HG03139 (cell line): ENCODE measurements at regions not wholly inside any gene's neighbourhood (a gene's known extent, or its start where the extent isn't known, plus 50 kb on each side); places are given as distances from the start of the nearest gene placed in this dataset.
"Not testable (repeated sequence)": the region's sequence is repeated elsewhere in the genome, so short reads cannot be mapped to it uniquely, and the experiment has no call there.

Experiments
- ATAC-seq: cut with Tn5 transposase; IDR thresholded peaks from one replicate; pipeline ENCODE4 v1.9.1; 2021; ENCODE audit not compliant: unreplicated experiment

DNA sequence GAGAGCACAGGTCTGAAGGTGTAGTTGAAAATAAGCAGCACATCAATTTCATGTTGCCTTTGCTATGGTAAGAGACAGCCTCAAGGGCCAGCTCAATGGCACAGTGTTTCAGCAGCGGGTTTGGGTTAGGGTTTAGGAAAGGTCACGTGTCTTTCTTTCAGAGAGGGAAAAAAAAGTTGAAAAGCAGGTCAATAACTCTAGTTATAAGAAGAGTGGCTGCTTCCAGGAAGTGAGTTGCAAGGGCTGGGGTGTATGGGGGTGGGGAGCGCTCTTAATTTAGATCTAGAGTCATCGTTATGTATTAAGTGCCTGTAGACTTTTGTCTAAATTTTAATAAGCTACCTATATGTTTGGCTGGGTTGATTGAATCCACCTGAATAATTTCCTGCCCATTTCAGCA lies 118.5 kb upstream of the SPAG17 start:
- no peak for ATAC-seq

DNA sequence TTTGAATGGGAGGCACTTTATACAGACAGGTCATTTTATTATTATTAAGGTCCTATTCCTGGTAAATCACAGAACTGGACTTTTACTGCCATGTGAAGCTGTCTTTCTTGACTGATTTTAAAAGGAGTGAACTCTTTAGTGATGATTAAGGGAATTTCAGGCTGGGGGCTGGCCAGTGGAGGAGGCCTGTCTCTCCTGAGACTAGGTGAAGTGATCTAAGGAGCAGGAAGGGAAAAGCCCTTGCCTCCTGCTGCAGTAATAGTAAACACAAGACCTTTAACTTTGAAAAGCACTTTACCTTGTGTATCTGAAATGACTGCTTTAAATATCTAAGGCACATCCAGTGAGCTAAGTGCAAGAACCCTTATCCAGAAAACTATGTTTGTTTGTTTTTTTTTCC lies 118.0 kb upstream of the SPAG17 start:
- no peak for ATAC-seq

DNA sequence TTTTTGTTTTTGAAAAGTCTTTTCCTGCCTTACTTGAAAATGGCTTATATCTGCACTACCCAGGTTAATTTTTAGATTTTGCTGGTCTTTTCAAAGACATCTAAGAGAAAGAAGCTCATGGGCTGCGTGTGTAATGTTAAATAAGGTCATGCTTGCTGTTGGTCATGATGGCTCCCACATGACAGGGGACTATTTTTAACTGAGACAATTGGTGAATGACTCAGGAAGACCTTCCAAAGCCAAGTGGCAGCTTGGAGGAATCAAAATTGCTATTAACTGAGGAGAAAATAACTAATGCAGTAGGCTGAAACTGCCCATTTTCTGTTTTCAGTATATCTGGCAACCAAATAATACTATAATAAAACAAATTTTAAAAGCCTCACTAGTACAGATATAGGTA lies 117.1 kb upstream of the SPAG17 start:
- ATAC-seq, result no peak

DNA sequence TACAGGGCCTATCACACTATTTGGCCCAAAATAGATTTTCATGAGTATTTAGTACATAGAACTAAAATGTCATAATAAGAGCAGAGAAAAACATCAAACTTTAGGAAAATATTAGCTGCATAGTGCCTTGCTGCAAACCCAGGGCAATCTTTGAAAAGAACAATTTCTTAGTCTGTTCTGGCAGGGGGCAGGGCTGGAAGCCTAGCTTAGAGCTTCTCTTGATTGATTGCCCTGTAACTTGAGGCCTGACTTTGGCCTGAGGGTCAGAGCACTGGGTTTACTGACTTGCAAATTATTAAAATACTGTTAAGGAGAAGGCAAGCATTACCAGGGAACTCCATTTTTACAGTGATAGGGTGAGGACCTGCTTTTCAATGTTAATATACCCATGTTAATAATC lies 115.8 kb upstream of the SPAG17 start:
- ATAC-seq, result no peak

DNA sequence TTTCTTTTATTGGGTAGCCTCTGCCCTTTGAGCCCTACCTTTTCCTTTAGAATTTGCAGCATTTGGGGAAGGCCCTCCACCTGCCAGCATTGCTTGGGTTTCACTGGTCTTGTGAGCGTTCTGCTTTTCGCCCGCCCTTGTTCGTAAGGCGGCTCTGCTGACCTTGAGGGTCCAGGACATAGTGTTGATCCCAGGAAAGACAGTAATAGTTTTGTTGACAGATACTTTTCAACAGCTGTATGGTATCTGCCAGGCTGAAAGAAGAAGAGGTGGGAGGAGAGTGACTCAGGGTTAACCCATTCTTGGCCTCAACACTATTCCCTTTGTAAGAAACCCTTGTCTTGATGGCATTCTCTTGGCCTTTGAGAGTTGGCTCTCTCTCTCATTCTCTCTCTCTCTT lies 113.4 kb upstream of the SPAG17 start:
- ATAC-seq, result no peak

DNA sequence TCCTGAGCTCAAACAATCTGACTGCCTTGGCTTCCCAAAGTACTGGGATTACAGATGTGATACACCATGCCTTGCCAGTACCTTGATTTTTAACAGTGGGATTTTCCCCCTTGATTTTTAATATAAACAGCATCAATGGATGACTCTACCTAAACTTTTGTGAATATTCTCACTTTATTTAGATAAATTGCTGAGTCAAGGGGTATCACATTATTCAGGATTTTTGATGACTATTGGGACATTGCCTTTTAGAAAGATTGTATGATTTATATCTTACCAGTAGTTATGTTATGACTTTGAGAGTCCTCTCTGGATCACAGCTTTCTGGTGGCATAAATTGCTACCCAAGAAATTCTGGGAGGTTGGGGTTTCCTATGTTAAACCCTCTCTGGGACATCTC lies 112.5 kb upstream of the SPAG17 start:
- ATAC-seq, result no peak

DNA sequence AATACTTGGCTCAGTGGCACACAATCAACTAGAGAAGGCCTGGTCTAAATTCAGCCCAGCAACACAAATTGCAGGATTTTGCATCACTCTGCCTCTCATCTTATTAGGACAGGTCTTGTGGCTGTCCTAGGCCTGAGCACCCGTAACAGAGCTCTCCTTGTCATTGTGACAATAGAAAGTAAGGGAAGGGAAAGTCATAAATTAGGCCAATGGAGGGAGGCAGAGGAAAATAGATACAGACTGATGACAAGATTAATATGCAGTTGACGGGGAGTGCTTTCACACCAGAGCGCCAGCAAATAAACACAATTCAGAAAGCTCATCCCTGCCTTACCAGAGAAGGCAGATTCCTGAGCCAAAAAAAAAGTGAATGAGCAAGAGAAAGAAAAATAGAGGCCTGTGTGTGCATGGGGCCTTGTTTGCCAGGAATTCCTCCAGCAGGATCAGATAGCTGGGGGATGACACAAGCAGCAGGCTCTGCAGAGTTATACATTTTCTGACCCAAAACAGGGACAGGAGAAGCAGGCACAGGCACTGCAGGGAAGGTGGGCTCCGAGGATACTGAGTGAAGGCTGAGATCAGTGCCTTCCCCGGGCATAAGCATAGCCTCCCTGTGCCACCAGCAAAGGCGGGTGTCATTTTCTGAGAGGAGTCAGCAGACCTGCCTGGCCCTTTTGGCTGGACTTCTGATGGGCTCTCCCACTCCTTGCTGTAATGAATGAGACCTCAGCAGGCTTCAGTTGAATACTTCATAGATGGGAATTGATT lies 110.0 kb upstream of the SPAG17 start:
- ATAC-seq, result no peak

DNA sequence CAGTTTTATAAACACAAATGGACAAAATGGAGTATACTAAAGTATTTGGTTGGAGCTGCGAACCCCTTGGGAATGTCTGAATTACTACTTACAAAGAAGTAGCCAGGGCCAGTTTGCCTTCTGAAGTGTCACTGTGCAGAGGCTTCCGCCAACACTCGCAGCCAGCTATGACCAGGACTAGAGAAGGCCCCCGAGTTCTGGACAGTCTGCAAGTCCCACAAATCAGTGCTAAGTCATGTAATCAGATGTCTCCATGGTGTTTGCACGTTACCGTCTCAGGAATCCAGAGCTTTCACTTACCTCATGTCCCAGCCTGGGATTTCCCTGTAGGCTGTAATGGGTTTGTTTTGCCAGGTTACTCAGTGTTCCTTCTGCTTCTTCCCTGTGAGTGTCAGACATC lies 106.6 kb upstream of the SPAG17 start:
- ATAC-seq, result no peak

DNA sequence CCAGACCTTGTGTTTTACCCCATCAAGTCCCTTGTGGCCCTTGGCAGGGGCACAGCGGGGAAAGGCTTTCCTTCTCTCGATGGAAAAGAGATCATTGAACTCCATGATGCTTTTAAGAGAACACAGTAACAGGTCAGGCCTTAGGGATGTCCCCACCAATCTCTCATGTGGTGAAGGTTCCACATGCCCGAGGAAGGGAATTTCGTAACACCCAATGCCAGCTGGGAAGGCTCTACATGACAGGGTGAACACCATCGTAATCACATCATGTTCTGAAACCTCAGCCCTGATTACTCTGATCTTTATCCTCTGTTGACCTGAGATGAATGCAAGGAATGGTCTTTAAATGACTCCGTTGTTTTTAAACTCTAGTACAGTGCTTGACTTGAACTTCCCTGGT lies 105.5 kb upstream of the SPAG17 start:
- ATAC-seq, result no peak

DNA sequence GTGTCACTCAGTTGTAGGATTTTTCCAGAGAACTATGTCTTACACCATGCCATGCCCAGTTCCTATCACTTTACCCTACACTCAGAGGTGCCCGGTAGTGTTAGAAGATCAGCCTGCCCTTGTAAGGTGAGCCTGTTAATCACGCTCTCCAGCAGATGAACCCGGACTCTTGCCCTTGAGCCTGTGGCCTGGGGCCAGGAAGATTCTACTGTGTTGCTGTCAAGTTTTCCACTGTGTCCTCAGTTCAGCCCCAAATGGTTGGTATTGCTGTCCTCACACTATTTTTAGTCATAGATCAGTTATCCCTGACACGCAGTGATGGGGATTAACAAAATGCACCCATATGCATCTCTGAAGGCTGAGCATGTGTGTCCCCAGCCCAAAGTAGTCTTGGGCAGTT lies 105.0 kb upstream of the SPAG17 start:
- ATAC-seq, result no peak

DNA sequence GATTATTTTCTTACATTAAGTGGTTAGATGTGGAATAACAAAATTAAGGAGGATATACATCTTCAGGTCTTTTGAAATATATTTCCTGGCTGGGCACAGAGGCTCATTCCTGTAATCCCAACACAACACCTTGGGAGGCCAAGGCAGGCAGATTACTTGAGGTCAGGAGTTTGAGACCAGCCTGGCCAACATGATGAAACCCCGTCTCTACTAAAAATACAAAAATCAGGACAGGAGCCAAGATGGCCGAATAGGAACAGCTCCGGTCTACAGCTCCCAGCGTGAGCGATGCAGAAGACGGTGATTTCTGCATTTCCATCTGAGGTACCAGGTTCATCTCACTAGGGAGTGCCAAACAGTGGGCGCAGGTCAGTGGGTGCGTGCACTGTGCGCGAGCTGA lies 95.6 kb upstream of the SPAG17 start:
- ATAC-seq, result not testable (repeated sequence)

DNA sequence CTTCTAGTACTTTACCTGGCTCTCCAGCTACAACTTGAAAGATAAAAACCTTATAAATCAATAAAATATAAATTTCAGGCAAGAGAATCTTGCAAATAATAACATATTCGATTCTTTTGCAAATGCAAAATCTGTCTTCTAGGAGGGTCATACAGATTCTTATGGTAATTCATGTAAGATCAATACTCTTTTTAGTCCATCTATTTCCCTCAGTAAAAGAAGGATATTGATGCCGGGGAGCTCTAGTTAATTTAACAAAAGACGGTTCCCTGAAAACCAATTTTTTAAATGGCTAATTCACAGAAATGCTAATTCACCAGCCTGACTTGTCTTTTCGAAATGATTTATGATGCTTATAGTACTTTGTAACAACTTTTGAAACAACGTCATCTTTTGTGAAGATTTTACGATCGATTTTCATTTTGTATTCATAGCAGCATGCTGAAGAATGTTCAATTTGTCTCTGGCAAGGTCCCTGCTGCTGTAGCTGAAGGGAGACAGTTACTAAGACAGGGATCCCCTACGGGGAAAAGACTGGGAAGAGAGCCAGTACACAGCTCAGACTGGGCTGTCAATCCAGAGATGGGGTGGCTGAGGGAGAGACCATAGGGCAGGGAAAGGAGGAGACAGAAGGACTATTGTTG lies 90.6 kb upstream of the SPAG17 start:
- ATAC-seq, result no peak

DNA sequence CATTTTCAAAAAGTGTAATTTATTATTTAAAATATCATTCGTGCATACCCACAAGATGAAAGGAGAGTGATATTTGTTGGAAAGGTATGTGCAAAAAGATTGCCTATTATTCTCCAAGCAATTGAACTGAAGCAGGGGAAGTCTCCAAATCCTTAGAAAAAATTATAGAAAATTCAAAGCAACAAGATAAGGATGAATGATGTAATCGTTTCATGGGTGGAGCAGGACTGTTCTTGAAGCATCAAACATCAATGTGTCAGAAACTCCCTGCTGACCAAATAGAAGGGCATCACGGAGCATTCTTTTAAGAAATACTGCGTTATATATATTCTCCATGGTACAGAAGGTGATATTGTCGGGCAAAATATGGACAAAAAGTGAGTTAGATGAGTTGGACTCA lies 87.9 kb upstream of the SPAG17 start:
- ATAC-seq, result no peak

DNA sequence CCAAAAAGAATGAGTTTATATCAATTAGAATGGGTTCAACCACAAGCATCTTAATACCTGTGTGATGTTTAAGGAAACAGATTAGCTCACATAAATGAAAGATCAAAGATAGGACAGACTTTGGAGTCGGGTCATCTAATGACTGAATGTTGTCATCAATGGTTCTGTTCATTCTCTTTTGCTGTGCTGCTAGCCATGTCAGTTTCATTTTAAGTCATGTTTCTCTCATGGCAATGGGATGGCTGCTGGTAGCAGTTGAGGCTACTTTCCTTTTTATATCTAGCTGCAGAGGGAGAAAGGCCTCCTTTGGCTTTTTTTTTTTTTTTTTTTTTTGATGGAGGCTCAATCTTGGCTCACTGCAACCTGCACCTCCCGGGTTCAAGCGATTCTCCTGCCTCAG lies 86.9 kb upstream of the SPAG17 start:
- ATAC-seq, result no peak

DNA sequence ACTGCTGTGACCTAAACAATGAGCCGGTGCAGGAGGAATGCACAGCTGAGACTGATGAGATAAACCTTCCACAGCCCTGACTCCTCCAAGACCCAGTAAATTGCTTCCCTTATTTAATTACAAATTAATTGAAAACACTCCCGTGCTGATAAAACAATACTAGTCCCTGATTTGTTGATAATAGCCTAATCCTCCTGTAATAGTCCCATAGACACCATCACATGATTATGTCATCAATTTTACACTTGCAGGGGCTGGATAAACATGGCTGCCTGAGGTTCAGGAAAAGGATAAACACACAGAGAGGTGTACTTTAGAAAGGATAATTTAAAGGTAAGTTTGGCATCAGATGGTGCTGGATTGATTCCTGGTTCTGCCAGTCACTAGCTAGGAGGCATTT lies 84.6 kb upstream of the SPAG17 start:
- ATAC-seq, result no peak

DNA sequence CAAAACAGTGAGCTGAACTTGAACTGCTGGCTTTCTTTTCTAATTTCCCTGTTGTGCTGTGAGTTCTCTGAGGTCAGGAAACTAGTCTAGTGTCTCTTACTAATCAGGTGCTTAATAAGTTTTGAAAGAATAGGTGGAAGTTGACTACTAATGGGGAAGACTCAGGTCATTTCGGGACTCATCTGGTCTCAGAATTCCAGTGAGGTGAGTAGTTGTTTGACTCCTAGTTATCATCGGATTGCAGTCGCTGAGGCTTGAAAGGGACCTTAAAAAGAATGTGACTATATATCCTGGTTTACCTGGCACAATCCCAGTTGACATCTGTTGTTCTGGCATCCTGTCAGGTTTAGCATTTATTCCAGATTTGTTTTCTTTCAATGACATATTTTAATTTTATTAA lies 81.4 kb upstream of the SPAG17 start:
- no peak for ATAC-seq

DNA sequence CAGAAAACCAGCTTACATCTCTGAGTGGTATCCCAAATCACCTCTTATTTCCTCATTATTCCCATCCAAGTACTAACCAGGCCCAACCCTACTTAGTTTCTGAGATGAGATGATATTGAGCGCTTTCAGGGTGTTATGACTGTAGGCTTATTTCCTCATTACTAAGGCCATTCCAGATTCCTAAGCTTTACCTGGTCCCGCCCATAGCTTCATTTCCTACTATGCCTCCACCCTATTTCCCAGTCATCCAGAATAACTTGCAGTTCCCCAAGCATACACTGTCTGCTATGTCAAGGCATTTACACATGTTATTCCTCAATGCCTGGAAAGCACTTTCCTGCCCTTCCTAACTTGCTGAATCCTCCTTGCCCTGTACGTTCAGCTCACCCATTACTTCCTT lies 79.3 kb upstream of the SPAG17 start:
- ATAC-seq, result no peak

DNA sequence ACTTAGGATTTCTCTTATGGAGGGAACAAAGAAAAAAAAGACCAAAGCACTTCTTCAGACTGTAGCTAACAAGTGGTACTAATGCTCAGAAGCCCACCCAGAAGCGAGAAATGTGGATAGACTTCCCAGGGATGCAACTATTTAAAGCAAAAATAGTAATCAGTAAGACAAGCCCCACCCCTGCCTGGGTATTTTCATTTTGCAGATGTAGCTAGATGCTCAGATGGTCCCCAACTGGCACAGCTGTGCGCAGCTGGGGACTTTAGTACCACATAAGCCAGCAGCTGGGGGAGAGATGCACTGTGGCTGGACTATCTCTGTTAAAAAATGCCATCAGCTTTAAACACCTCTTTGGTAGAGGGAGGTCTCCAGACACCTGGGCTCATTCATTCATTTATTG lies 77.8 kb upstream of the SPAG17 start:
- no peak for ATAC-seq

DNA sequence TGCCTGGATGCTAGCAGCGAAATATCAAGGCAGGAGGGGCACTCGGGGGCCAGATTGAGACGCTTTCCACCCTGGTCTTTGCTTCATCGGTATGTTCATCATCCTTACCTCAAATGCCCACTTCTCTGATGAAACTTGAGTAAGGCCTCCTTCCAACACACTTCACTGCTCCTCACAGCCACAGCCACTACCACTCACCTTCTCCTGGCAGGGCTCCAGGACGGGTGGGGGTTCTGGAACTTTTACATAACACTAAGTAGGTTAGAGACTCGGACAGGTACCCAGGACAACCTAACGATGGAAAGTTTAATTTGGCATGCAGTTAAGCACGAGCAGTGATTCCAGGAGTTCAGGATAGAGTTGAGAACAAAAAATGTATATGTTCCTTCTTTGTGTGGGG lies 73.9 kb upstream of the SPAG17 start:
- ATAC-seq, result no peak

DNA sequence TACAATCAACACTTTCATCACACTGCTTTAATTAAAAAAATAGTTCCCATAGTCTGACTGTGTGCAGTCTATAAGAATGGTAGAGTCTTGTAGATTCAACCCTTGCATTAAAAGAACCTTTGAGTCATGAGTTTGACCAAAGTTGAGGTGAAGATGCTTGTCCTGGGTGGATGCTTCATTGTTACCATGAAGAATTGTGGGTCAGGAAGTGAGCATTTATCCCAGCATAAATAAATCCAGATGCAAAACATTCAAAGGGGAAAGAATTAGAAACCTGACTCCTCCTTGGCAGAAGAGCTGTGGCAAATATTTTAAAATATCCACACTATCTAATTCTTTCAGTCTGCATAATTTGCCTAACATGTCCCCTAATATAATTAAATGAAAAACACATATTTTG lies 72.9 kb upstream of the SPAG17 start:
- ATAC-seq, result no peak

DNA sequence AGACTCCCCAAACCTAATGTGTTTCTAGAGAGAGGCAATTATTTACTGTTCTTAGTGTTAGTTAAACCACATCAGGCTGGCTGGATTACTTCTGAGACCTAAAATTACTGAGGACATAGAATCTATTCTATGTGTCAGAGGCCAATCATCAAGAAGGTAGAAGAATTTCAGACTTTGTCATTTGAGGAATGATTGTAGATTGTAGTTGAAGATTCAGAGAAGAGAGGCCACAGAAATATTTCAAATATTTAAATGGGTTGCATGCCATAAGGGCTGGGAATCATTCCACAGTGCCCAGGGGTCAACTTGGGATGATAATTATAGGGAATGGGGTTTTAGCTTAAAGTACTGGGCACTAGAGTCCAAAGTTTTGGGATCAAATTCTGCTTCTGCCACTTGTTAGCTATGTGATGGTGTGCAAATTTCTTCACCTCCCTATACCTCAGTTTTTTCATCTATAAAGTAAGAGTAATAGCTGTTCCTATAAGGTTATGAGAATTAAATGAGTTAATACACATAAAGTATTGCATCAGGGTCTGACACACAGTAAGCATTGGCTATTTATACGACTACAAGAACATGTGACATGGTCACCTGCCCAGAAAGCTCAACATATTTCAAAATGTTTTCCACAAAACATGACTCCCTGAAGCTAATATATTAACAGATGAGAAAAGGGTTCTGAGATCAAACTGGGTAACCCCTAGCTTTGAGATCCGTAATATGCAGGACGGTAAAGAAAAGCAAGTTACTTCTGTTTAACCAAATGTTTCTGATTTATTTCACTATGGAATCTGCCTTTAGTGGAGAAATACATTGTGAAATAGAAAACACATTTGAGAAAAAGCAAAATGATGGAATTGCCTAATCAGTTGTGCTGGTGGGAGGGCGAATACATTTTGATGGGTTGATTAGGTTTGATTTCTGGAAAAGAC lies 69.7 kb upstream of the SPAG17 start:
- no peak for ATAC-seq

DNA sequence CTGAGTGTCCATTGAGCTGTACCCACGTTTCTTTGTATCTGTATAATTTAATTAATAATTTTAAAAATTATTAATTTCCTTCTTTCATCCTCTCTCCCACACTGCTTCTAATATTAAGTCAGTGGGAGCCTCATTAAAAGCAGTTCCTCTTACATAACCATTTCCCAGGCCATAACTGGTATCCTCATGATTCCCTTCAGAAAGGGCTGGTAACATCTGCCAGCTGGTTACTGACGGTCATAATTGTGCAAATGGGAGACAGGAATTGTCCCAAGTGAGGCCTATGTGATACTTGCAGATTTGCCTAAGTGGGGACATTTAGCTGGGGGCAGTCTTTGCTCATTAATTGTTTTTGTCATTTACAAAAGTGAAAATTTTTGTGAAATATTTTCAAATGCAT lies 69.0 kb upstream of the SPAG17 start:
- no peak for ATAC-seq
